HepG2 (cell line): ENCODE measurements at regions not wholly inside any gene's neighbourhood (a gene's known extent, or its start where the extent isn't known, plus 50 kb on each side); places are given as distances from the start of the nearest gene placed in this dataset.

Experiments
- ATAC-seq: fragments of 200-7000 bp; cut with Tn5 transposase; 3 replicates; pipeline ENCODE4 v1.9.1; 2020; ENCODE audit warnings: mild to moderate bottlenecking, moderate library complexity
- BruUV-seq: library from RNA; stranded (reverse); fragments of 400-500 nt; replicated peaks from 2 replicates; lab custom pipeline; 2021; lab: Mats Ljungman, UMichigan
- CTCF ChIA-PET: fragments of 300-600 bp; formaldehyde crosslinking; extraction: SDS; loops from one replicate; lab custom pipeline; 2021; ENCODE audit warnings: low total read pairs, inconsistent platforms, low intra/inter-chr PET ratio; lab: Yijun Ruan, JAX
- POLR2A ChIA-PET: fragments of 350-600 bp; sonication (Branson Sonifier 250); formaldehyde crosslinking; loops from one replicate; lab custom pipeline; 2020; ENCODE audit warnings: antibody characterized with exemption, inconsistent platforms; lab: Yijun Ruan, JAX
- DNase-seq: peaks from one replicate; pipeline ENCODE4 v3.0.0-alpha.2; 2015; ENCODE audit warnings: low spot score
- FAIRE-seq: peaks from 3 replicates; lab custom pipeline; 2011; peaks lifted over from hg19 to GRCh38; lab: Jason Lieb, UNC
- H2AFZ ChIP-seq: one replicate; pipeline ENCODE4 v1.6.1; 2011; ENCODE audit warnings: low read length, inconsistent platforms
- H3K27ac ChIP-seq: fragments of 300-600 bp; 3 replicates; pipeline ENCODE4 v1.8.0; 2011; ENCODE audit warnings: mixed run types, mild to moderate bottlenecking, mixed read lengths, low read length, inconsistent platforms; ENCODE audit not compliant: insufficient read depth; ENCODE audit errors: extremely low read length
- H3K27me3 ChIP-seq, 2 experiments: fragments of 200-600 bp in 1 of 2; 2 replicates in 1 of 2; 3 replicates in 1 of 2; pipeline versions ENCODE4 v1.6.0 to v1.8.0; 2011; ENCODE audit warnings: low read length in 2 of 2, mild to moderate bottlenecking in 2 of 2, moderate library complexity in 2 of 2, inconsistent platforms in 1 of 2; ENCODE audit not compliant: insufficient read depth in 2 of 2, control insufficient read depth in 1 of 2
- H3K36me3 ChIP-seq, 2 experiments: fragments of 200-600 bp in 1 of 2; replicated peaks in 1 of 2; 2 replicates in 1 of 2; 3 replicates in 1 of 2; pipeline versions ENCODE4 v1.5.1 to v1.8.0; 2011; ENCODE audit warnings: low read length in 2 of 2, inconsistent platforms in 1 of 2; ENCODE audit not compliant: insufficient read depth in 2 of 2, control insufficient read depth in 1 of 2
- H3K4me1 ChIP-seq: 2 replicates; pipeline ENCODE4 v1.5.1; 2012; ENCODE audit warnings: low read length, inconsistent platforms; ENCODE audit not compliant: insufficient read depth
- H3K4me2 ChIP-seq: 2 replicates; pipeline ENCODE4 v1.6.0; 2011; ENCODE audit warnings: low read depth, low read length, inconsistent platforms
- H3K4me3 ChIP-seq, 3 experiments: fragments of 200-600 bp in 1 of 3; sonication (generic), shearing (Covaris generic) in 1 of 3; replicated peaks in 1 of 3; 2 replicates each; pipeline ENCODE4 v1.5.1; 2011 to 2016; ENCODE audit warnings: low read length in 3 of 3, inconsistent platforms in 2 of 3, low read depth in 2 of 3, mild to moderate bottlenecking in 2 of 3, control low read depth in 1 of 3, mixed read lengths in 1 of 3; ENCODE audit not compliant: insufficient read depth in 1 of 3
- H3K79me2 ChIP-seq: one replicate; pipeline ENCODE4 v1.6.1; 2011; ENCODE audit warnings: low read length, inconsistent platforms; ENCODE audit not compliant: insufficient read depth
- H3K9ac ChIP-seq: 2 replicates; pipeline ENCODE4 v1.6.0; 2011; ENCODE audit warnings: mild to moderate bottlenecking, low read depth, low read length, inconsistent platforms; ENCODE audit not compliant: insufficient read depth
- H3K9me3 ChIP-seq: 2 replicates; pipeline ENCODE4 v1.5.1; 2012; ENCODE audit warnings: mild to moderate bottlenecking, low read length
- H4K20me1 ChIP-seq: 2 replicates; pipeline ENCODE4 v1.6.0; 2011; ENCODE audit warnings: inconsistent platforms, mild to moderate bottlenecking, low read length, moderate library complexity; ENCODE audit not compliant: insufficient read depth
- CEBPG ChIP-seq: IDR thresholded peaks from 2 replicates; pipeline ENCODE4 v1.6.1; 2016
- SKI ChIP-seq: fragments of 450-650 bp; IDR thresholded peaks from one replicate; pipeline ENCODE4 v1.6.1; 2018; ENCODE audit warnings: mild to moderate bottlenecking; ENCODE audit not compliant: partially characterized antibody
- ZBTB7B ChIP-seq: sonication (generic); formaldehyde crosslinking; IDR thresholded peaks from 2 replicates; pipeline ENCODE4 v1.4.0; 2020; ENCODE audit warnings: missing genetic modification reagents
- ZNF296 ChIP-seq: sonication (generic); formaldehyde crosslinking; conservative IDR thresholded peaks from 2 replicates; pipeline ENCODE4 v1.5.0; 2020; ENCODE audit warnings: mild to moderate bottlenecking, missing genetic modification reagents
- ZNF878 ChIP-seq: sonication (generic); formaldehyde crosslinking; IDR thresholded peaks from 2 replicates; pipeline ENCODE4 v1.8.1; 2023; ENCODE audit warnings: mild to moderate bottlenecking, missing genetic modification reagents, moderate library complexity
- ZSCAN21 ChIP-seq: sonication (generic); formaldehyde crosslinking; IDR thresholded peaks from 2 replicates; pipeline ENCODE4 v1.8.0; 2022; ENCODE audit warnings: mild to moderate bottlenecking, missing genetic modification reagents, moderate library complexity, borderline replicate concordance
- WGBS: methylation state at CpG from one replicate; pipeline ENCODE4 v1.1.6; 2017; ENCODE audit warnings: low lambda C conversion rate; 5-methylcytosine and 5-hydroxymethylcytosine counted together
- in situ Hi-C: cut with HindIII; loops from 2 replicates; pipeline ENCODE4 v1.10.0; 2017; ENCODE audit warnings: low pct_unique_long_range_greater_than_20kb; ENCODE audit not compliant: extremely low pct_ligation_motif_present
- intact Hi-C: fragments of 100-400 bp; cut with micrococcal nuclease; formaldehyde crosslinking; loops from one replicate; pipeline ENCODE4 v1.10.0; 2022; ENCODE audit not compliant: unreplicated experiment
- TF ChIP-seq, protein P1 (sequence below): sonication (generic); formaldehyde crosslinking; IDR thresholded peaks from 2 replicates; pipeline ENCODE4 v1.5.1; 2020; ENCODE audit warnings: mild to moderate bottlenecking, missing genetic modification reagents

DNA sequence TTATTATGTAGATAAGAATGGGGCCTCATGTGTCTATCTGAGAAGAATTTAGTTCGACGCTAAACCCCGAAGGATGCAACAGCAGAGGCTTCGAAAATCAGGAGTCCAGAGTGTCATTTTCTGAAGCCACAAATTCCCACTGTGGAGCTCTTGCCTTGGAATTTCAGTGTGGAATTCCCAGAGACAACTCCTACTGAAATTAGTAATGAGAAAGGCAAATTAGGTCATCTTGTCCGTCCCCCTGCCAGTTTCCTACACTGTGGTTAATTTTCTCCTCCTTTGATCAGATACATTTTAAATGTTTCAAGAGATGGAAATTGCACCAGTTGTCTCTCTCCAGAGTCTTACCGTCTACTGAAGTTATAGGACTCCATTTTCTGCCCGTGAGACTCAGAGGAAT is 633.6 kb downstream of the BNC2 start:
- Histone ChIP-seq H3K4me1 (no peaks in the 10 kb centered on the region), H2AFZ (no peak overlapping the region), H3K4me2 (no peak overlapping the region), H3K9ac (no peak overlapping the region), H3K9me3 (no peaks in the 10 kb centered on the region), H3K79me2 (no peaks in the 10 kb centered on the region)
- no peak for DNase-seq
- FAIRE-seq, result no peak
- ATAC-seq, result no peak
- POLR2A ChIA-PET, result no interaction called here
- in situ Hi-C loops, result no loop called here
- no peak for TF ChIP-seq CEBPG (CRISPR knock-in tag)
- TF ChIP-seq ZSCAN21, result no peak
- TF ChIP-seq SKI, result no peak
- no peak for TF ChIP-seq ZNF878 (CRISPR knock-in tag)
- no peak for TF ChIP-seq ZBTB7B (CRISPR knock-in tag)
- no peak for TF ChIP-seq ZNF296 (CRISPR knock-in tag)
- TF ChIP-seq, protein P1, sequence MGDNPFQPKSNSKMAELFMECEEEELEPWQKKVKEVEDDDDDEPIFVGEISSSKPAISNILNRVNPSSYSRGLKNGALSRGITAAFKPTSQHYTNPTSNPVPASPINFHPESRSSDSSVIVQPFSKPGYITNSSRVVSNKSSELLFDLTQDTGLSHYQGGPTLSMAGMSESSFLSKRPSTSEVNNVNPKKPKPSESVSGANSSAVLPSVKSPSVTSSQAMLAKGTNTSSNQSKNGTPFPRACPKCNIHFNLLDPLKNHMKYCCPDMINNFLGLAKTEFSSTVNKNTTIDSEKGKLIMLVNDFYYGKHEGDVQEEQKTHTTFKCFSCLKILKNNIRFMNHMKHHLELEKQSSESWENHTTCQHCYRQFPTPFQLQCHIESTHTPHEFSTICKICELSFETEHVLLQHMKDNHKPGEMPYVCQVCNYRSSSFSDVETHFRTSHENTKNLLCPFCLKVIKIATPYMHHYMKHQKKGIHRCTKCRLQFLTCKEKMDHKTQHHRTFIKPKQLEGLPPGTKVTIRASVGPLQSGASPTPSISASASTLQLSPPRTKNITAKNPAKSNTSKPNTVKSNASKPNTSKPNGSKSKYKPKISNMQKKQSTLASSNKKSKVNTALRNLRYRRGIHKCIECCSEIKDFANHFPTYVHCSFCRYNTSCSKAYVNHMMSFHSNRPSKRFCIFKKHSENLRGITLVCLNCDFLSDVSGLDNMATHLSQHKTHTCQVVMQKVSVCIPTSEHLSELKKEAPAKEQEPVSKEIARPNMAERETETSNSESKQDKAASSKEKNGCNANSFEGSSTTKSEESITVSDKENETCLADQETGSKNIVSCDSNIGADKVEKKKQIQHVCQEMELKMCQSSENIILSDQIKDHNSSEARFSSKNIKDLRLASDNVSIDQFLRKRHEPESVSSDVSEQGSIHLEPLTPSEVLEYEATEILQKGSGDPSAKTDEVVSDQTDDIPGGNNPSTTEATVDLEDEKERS, result no peak
- TF ChIP-seq, all 625 proteins: peak for 0
- H3K27me3 ChIP-seq, result no peaks in the 10 kb centered on the region
- no peaks in the 10 kb centered on the region for H4K20me1 ChIP-seq
- H3K36me3 ChIP-seq, result no peaks in the 10 kb centered on the region
- 22% methylated on average over 7 of the region's 7 CpGs for WGBS
- CTCF ChIA-PET, result no interaction called here
- BruUV-seq, result no TSS peak
- intact Hi-C loops, result no loop called here
- no peak overlapping the region for H3K4me3 ChIP-seq
- no peak overlapping the region for H3K27ac ChIP-seq
